Mammary epithelial cell (primary cell): ENCODE measurements at regions not wholly inside any gene's neighbourhood (a gene's known extent, or its start where the extent isn't known, plus 50 kb on each side); places are given as distances from the start of the nearest gene placed in this dataset.

Experiments
- CTCF ChIP-seq, 2 donors: IDR thresholded peaks in 1 of 2; conservative IDR thresholded peaks in 1 of 2; 2 replicates each; pipeline ENCODE4 v1.5.1; 2011 to 2012; ENCODE audit warnings: inconsistent platforms in 2 of 2, low read length in 2 of 2, mild to moderate bottlenecking in 2 of 2, control low read depth in 1 of 2, low read depth in 1 of 2; ENCODE audit not compliant: insufficient read depth in 1 of 2; ENCODE audit errors: extremely low read depth in 1 of 2
- EZH2 ChIP-seq: IDR thresholded peaks from 2 replicates; pipeline ENCODE4 v1.6.1; 2012; ENCODE audit warnings: low read length, inconsistent platforms, borderline replicate concordance

- TF ChIP-seq CTCF (conservative IDR thresholded peaks at IDR 0.05 in 1 of 2, IDR thresholded peaks at IDR 0.05 in 1 of 2; ENCODE audit: extremely low read depth in 1 of 2, insufficient read depth in 1 of 2, low read depth in 1 of 2, low read length in 2 of 2) (no peak), EZH2 (no peak)
These were observed 138.3 kb upstream of the ADCY1 start for GRCh38 chr7:45435846-45436245.
